OCI-LY1 (cell line): ENCODE measurements at regions not wholly inside any gene's neighbourhood (a gene's known extent, or its start where the extent isn't known, plus 50 kb on each side); places are given as distances from the start of the nearest gene placed in this dataset.

ENCODE experiments used
- H2AFZ ChIP-seq: fragments of 200-600 bp; sonication (generic), shearing (Covaris generic); 2 replicates; pipeline ENCODE4 v1.6.0; 2014; ENCODE audit warnings: antibody characterized with exemption, mild to moderate bottlenecking, low read length
- H3F3A ChIP-seq: fragments of 200-600 bp; sonication (generic), shearing (Covaris generic); 2 replicates; pipeline ENCODE4 v1.6.0; 2014; ENCODE audit warnings: mild to moderate bottlenecking, antibody characterized with exemption, low read length, moderate library complexity; ENCODE audit not compliant: insufficient read depth
- H3K27ac ChIP-seq: fragments of 200-600 bp; sonication (generic); 2 replicates; pipeline ENCODE4 v1.5.1; 2014; ENCODE audit warnings: low read length, mixed run types, mild to moderate bottlenecking, low read depth; ENCODE audit not compliant: poor library complexity, severe bottlenecking
- H3K27me3 ChIP-seq: fragments of 200-600 bp; sonication (generic); 2 replicates; pipeline ENCODE4 v1.6.0; 2014; ENCODE audit warnings: antibody characterized with exemption, mild to moderate bottlenecking, low read length, moderate library complexity; ENCODE audit not compliant: insufficient read depth
- H3K36me3 ChIP-seq: fragments of 200-600 bp; sonication (generic); 2 replicates; pipeline ENCODE4 v1.6.1; 2014; ENCODE audit warnings: mild to moderate bottlenecking, antibody characterized with exemption, low read length, moderate library complexity, mixed read lengths; ENCODE audit not compliant: insufficient read depth
- H3K4me1 ChIP-seq: fragments of 200-600 bp; sonication (generic); 2 replicates; pipeline ENCODE4 v1.5.1; 2014; ENCODE audit warnings: mild to moderate bottlenecking, low read length, moderate library complexity; ENCODE audit not compliant: insufficient read depth, severe bottlenecking
- H3K4me2 ChIP-seq: fragments of 200-600 bp; sonication (generic), shearing (Covaris generic); 2 replicates; pipeline ENCODE4 v1.6.1; 2014; ENCODE audit warnings: low read length
- H3K4me3 ChIP-seq: fragments of 200-600 bp; sonication (generic); 2 replicates; pipeline ENCODE4 v1.5.1; 2014; ENCODE audit warnings: low read length, low read depth, mild to moderate bottlenecking, mixed read lengths; ENCODE audit not compliant: poor library complexity, severe bottlenecking
- H3K79me2 ChIP-seq: fragments of 200-600 bp; shearing (Covaris generic); 2 replicates; pipeline ENCODE4 v1.6.1; 2016; ENCODE audit warnings: mixed run types, low read length, mixed read lengths; ENCODE audit not compliant: insufficient read depth
- H3K9ac ChIP-seq: fragments of 200-600 bp; sonication (generic), shearing (Covaris generic); 2 replicates; pipeline ENCODE4 v1.6.1; 2014; ENCODE audit warnings: mild to moderate bottlenecking, low read length, mixed read lengths
- H3K9me2 ChIP-seq: fragments of 200-600 bp; sonication (generic), shearing (Covaris generic); 2 replicates; pipeline ENCODE4 v1.6.1; 2014; ENCODE audit warnings: low read depth, mild to moderate bottlenecking, low read length, mixed read lengths
- H3K9me3 ChIP-seq: fragments of 200-600 bp; shearing (Covaris generic); 2 replicates; pipeline ENCODE4 v1.6.1; 2014; ENCODE audit warnings: low read length, mixed read lengths
- H4K20me1 ChIP-seq: fragments of 200-600 bp; sonication (generic), shearing (Covaris generic); 2 replicates; pipeline ENCODE4 v1.6.0; 2016; ENCODE audit warnings: mild to moderate bottlenecking, low read length; ENCODE audit not compliant: insufficient read depth
- CTCF ChIP-seq: fragments of 200-600 bp; sonication (generic), shearing (Covaris generic); IDR thresholded peaks from 2 replicates; pipeline ENCODE4 v1.5.1; 2017; ENCODE audit warnings: mild to moderate bottlenecking, antibody characterized with exemption, low read length, moderate library complexity, mixed read lengths
- EZH2 ChIP-seq: fragments of 200-600 bp; sonication (generic), shearing (Covaris generic); IDR thresholded peaks from 2 replicates; pipeline ENCODE4 v1.8.0; 2017; ENCODE audit warnings: borderline replicate concordance, mixed run types, mild to moderate bottlenecking, antibody characterized with exemption, low read length, moderate library complexity, mixed read lengths

- Histone ChIP-seq H3K27me3 (no peaks in the 10 kb centered on the region), H3K9ac (no peak overlapping the region), H3K36me3 (no peaks in the 10 kb centered on the region), H3K4me3 (no peak overlapping the region), H3K27ac (no peak overlapping the region), H3K9me2 (no peaks in the 10 kb centered on the region), H3K4me2 (no peak overlapping the region), H2AFZ (no peak overlapping the region), H3K4me1 (no peaks in the 10 kb centered on the region), H4K20me1 (no peaks in the 10 kb centered on the region), H3F3A (no peaks in the 10 kb centered on the region), H3K9me3 (no peaks in the 10 kb centered on the region), H3K79me2 (no peaks in the 10 kb centered on the region)
- TF ChIP-seq CTCF (no peak), EZH2 (no peak)
Observed at GRCh38 chr21:27741736-27742135, 774.8 kb upstream of the ADAMTS5 start.

GRCh38 chr21:27740084-27740483 lies 773.2 kb upstream of the ADAMTS5 start:
- H3K4me2 ChIP-seq = no peak overlapping the region
- H3K9ac ChIP-seq = no peak overlapping the region
- H3K9me3 ChIP-seq = no peaks in the 10 kb centered on the region
- no peaks in the 10 kb centered on the region for H3K9me2 ChIP-seq
- TF ChIP-seq EZH2 (no peak), CTCF (no peak)
- no peak overlapping the region for H3K27ac ChIP-seq
- no peaks in the 10 kb centered on the region for H3K79me2 ChIP-seq
- H2AFZ ChIP-seq = no peak overlapping the region
- H3K27me3 ChIP-seq = no peaks in the 10 kb centered on the region
- H4K20me1 ChIP-seq = no peaks in the 10 kb centered on the region
- no peaks in the 10 kb centered on the region for H3K36me3 ChIP-seq
- H3K4me3 ChIP-seq = no peak overlapping the region
- H3K4me1 ChIP-seq = no peaks in the 10 kb centered on the region
- no peaks in the 10 kb centered on the region for H3F3A ChIP-seq

GRCh38 chr21:27739187-27739586 lies 772.3 kb upstream of the ADAMTS5 start:
- H3K27ac ChIP-seq = no peak overlapping the region
- no peak for TF ChIP-seq EZH2
- TF ChIP-seq CTCF = no peak
- no peaks in the 10 kb centered on the region for H3K9me3 ChIP-seq
- H3K9ac ChIP-seq = no peak overlapping the region
- no peak overlapping the region for H2AFZ ChIP-seq
- no peaks in the 10 kb centered on the region for H3K79me2 ChIP-seq
- H3F3A ChIP-seq = no peaks in the 10 kb centered on the region
- no peaks in the 10 kb centered on the region for H3K4me1 ChIP-seq
- H3K4me3 ChIP-seq = no peak overlapping the region
- no peaks in the 10 kb centered on the region for H3K36me3 ChIP-seq
- H4K20me1 ChIP-seq = no peaks in the 10 kb centered on the region
- H3K27me3 ChIP-seq = no peaks in the 10 kb centered on the region
- H3K9me2 ChIP-seq = no peaks in the 10 kb centered on the region
- H3K4me2 ChIP-seq = no peak overlapping the region
